HEK293T (cell line): ENCODE measurements at regions not wholly inside any gene's neighbourhood (a gene's known extent, or its start where the extent isn't known, plus 50 kb on each side); places are given as distances from the start of the nearest gene placed in this dataset.

Experiments used
- BHLHE40 ChIP-seq: fragments of 450-650 bp; IDR thresholded peaks from 2 replicates; pipeline ENCODE4 v1.6.1; 2016; ENCODE audit warnings: mild to moderate bottlenecking, moderate library complexity, borderline replicate concordance
- SUZ12 ChIP-seq: fragments of 450-650 bp; IDR thresholded peaks from 2 replicates; pipeline ENCODE4 v1.6.1; 2016; ENCODE audit warnings: mild to moderate bottlenecking

- TF ChIP-seq BHLHE40 (no peak), SUZ12 (no peak)
Observed at GRCh38 chr9:107789001-107789700, 299.6 kb upstream of the KLF4 start.
